HepG2 (cell line): ENCODE measurements at regions not wholly inside any gene's neighbourhood (a gene's known extent, or its start where the extent isn't known, plus 50 kb on each side); places are given as distances from the start of the nearest gene placed in this dataset.

Source experiments
- ATAC-seq: fragments of 200-7000 bp; cut with Tn5 transposase; 3 replicates; pipeline ENCODE4 v1.9.1; 2020; ENCODE audit warnings: mild to moderate bottlenecking, moderate library complexity
- BruUV-seq: library from RNA; stranded (reverse); fragments of 400-500 nt; replicated peaks from 2 replicates; lab custom pipeline; 2021; lab: Mats Ljungman, UMichigan
- CTCF ChIA-PET: fragments of 300-600 bp; formaldehyde crosslinking; extraction: SDS; loops from one replicate; lab custom pipeline; 2021; ENCODE audit warnings: low total read pairs, inconsistent platforms, low intra/inter-chr PET ratio; lab: Yijun Ruan, JAX
- POLR2A ChIA-PET: fragments of 350-600 bp; sonication (Branson Sonifier 250); formaldehyde crosslinking; loops from one replicate; lab custom pipeline; 2020; ENCODE audit warnings: antibody characterized with exemption, inconsistent platforms; lab: Yijun Ruan, JAX
- DNase-seq: peaks from one replicate; pipeline ENCODE4 v3.0.0-alpha.2; 2015; ENCODE audit warnings: low spot score
- FAIRE-seq: peaks from 3 replicates; lab custom pipeline; 2011; peaks lifted over from hg19 to GRCh38; lab: Jason Lieb, UNC
- H2AFZ ChIP-seq: one replicate; pipeline ENCODE4 v1.6.1; 2011; ENCODE audit warnings: low read length, inconsistent platforms
- H3K27ac ChIP-seq: fragments of 300-600 bp; 3 replicates; pipeline ENCODE4 v1.8.0; 2011; ENCODE audit warnings: mixed run types, mild to moderate bottlenecking, mixed read lengths, low read length, inconsistent platforms; ENCODE audit not compliant: insufficient read depth; ENCODE audit errors: extremely low read length
- H3K27me3 ChIP-seq, 2 experiments: fragments of 200-600 bp in 1 of 2; 2 replicates in 1 of 2; 3 replicates in 1 of 2; pipeline versions ENCODE4 v1.6.0 to v1.8.0; 2011; ENCODE audit warnings: low read length in 2 of 2, mild to moderate bottlenecking in 2 of 2, moderate library complexity in 2 of 2, inconsistent platforms in 1 of 2; ENCODE audit not compliant: insufficient read depth in 2 of 2, control insufficient read depth in 1 of 2
- H3K36me3 ChIP-seq, 2 experiments: fragments of 200-600 bp in 1 of 2; replicated peaks in 1 of 2; 2 replicates in 1 of 2; 3 replicates in 1 of 2; pipeline versions ENCODE4 v1.5.1 to v1.8.0; 2011; ENCODE audit warnings: low read length in 2 of 2, inconsistent platforms in 1 of 2; ENCODE audit not compliant: insufficient read depth in 2 of 2, control insufficient read depth in 1 of 2
- H3K4me1 ChIP-seq: 2 replicates; pipeline ENCODE4 v1.5.1; 2012; ENCODE audit warnings: low read length, inconsistent platforms; ENCODE audit not compliant: insufficient read depth
- H3K4me2 ChIP-seq: 2 replicates; pipeline ENCODE4 v1.6.0; 2011; ENCODE audit warnings: low read depth, low read length, inconsistent platforms
- H3K4me3 ChIP-seq, 3 experiments: fragments of 200-600 bp in 1 of 3; sonication (generic), shearing (Covaris generic) in 1 of 3; replicated peaks in 1 of 3; 2 replicates each; pipeline ENCODE4 v1.5.1; 2011 to 2016; ENCODE audit warnings: low read length in 3 of 3, inconsistent platforms in 2 of 3, low read depth in 2 of 3, mild to moderate bottlenecking in 2 of 3, control low read depth in 1 of 3, mixed read lengths in 1 of 3; ENCODE audit not compliant: insufficient read depth in 1 of 3
- H3K79me2 ChIP-seq: one replicate; pipeline ENCODE4 v1.6.1; 2011; ENCODE audit warnings: low read length, inconsistent platforms; ENCODE audit not compliant: insufficient read depth
- H3K9ac ChIP-seq: 2 replicates; pipeline ENCODE4 v1.6.0; 2011; ENCODE audit warnings: mild to moderate bottlenecking, low read depth, low read length, inconsistent platforms; ENCODE audit not compliant: insufficient read depth
- H3K9me3 ChIP-seq: 2 replicates; pipeline ENCODE4 v1.5.1; 2012; ENCODE audit warnings: mild to moderate bottlenecking, low read length
- H4K20me1 ChIP-seq: 2 replicates; pipeline ENCODE4 v1.6.0; 2011; ENCODE audit warnings: inconsistent platforms, mild to moderate bottlenecking, low read length, moderate library complexity; ENCODE audit not compliant: insufficient read depth
- ATF7-NPFF ChIP-seq: sonication (generic); formaldehyde crosslinking; IDR thresholded peaks from 2 replicates; pipeline ENCODE4 v1.8.1; 2023; ENCODE audit warnings: mild to moderate bottlenecking, low read depth, missing genetic modification reagents, moderate library complexity
- CREB1 ChIP-seq, 2 experiments: fragments of 450-650 bp in 1 of 2; IDR thresholded peaks; 2 replicates each; pipeline ENCODE4 v1.6.1; 2016 to 2017; ENCODE audit warnings: control low read depth in 1 of 2, mild to moderate bottlenecking in 1 of 2, missing compliant biosample characterization in 1 of 2, missing genetic modification characterization in 1 of 2
- FOXK2 ChIP-seq: fragments of 450-650 bp; IDR thresholded peaks from 2 replicates; pipeline ENCODE4 v1.6.1; 2016
- HCFC1 ChIP-seq: fragments of 150-350 bp; IDR thresholded peaks from 2 replicates; pipeline ENCODE4 v1.6.1; 2014; ENCODE audit warnings: low read depth, low read length
- JDP2 ChIP-seq: sonication (generic); formaldehyde crosslinking; IDR thresholded peaks from 2 replicates; pipeline ENCODE4 v1.8.1; 2022; ENCODE audit warnings: missing genetic modification reagents, borderline replicate concordance
- MYC ChIP-seq: sonication (generic); formaldehyde crosslinking; IDR thresholded peaks from 2 replicates; pipeline ENCODE4 v1.9.0; 2021; ENCODE audit warnings: missing genetic modification reagents, borderline replicate concordance
- NFYC ChIP-seq: IDR thresholded peaks from 2 replicates; pipeline ENCODE4 v1.6.1; 2016; ENCODE audit warnings: missing genetic modification reagents, missing compliant biosample characterization
- PAWR ChIP-seq: sonication (generic); formaldehyde crosslinking; IDR thresholded peaks from 2 replicates; pipeline ENCODE4 v1.4.0; 2020; ENCODE audit warnings: missing genetic modification reagents, mild to moderate bottlenecking, borderline replicate concordance
- PAX8 ChIP-seq: sonication (generic); formaldehyde crosslinking; IDR thresholded peaks from 2 replicates; pipeline ENCODE4 v1.8.0; 2022; ENCODE audit warnings: mild to moderate bottlenecking, missing genetic modification reagents, borderline replicate concordance
- SIX4 ChIP-seq: sonication (generic); formaldehyde crosslinking; IDR thresholded peaks from 2 replicates; pipeline ENCODE4 v1.4.0; 2020; ENCODE audit warnings: missing genetic modification reagents
- SP5 ChIP-seq: IDR thresholded peaks from 2 replicates; pipeline ENCODE4 v1.6.1; 2016; ENCODE audit warnings: low read depth, borderline replicate concordance
- THAP8 ChIP-seq: sonication (generic); formaldehyde crosslinking; IDR thresholded peaks from 2 replicates; pipeline ENCODE4 v1.5.1; 2020; ENCODE audit warnings: missing genetic modification reagents, mild to moderate bottlenecking, borderline replicate concordance
- TRIM22 ChIP-seq: fragments of 450-650 bp; IDR thresholded peaks from 2 replicates; pipeline ENCODE4 v1.6.1; 2017
- ZBTB38 ChIP-seq: sonication (generic); formaldehyde crosslinking; IDR thresholded peaks from 2 replicates; pipeline ENCODE4 v1.5.1; 2020; ENCODE audit warnings: mild to moderate bottlenecking, missing genetic modification reagents
- ZBTB7A ChIP-seq: sonication (generic); formaldehyde crosslinking; IDR thresholded peaks from 2 replicates; pipeline ENCODE4 v1.8.0; 2022; ENCODE audit warnings: mild to moderate bottlenecking, missing genetic modification reagents
- ZFP36L1 ChIP-seq: sonication (generic); formaldehyde crosslinking; IDR thresholded peaks from 2 replicates; pipeline ENCODE4 v1.8.0; 2022; ENCODE audit warnings: mild to moderate bottlenecking, missing genetic modification reagents, moderate library complexity
- ZFX ChIP-seq: sonication (generic); formaldehyde crosslinking; IDR thresholded peaks from 2 replicates; pipeline ENCODE4 v1.4.0; 2020; ENCODE audit warnings: mild to moderate bottlenecking, low read depth, missing genetic modification reagents, moderate library complexity
- ZNF251 ChIP-seq: sonication (generic); formaldehyde crosslinking; IDR thresholded peaks from 2 replicates; pipeline ENCODE4 v1.9.0; 2021; ENCODE audit warnings: mild to moderate bottlenecking, missing genetic modification reagents
- WGBS: methylation state at CpG from one replicate; pipeline ENCODE4 v1.1.6; 2017; ENCODE audit warnings: low lambda C conversion rate; 5-methylcytosine and 5-hydroxymethylcytosine counted together
- in situ Hi-C: cut with HindIII; loops from 2 replicates; pipeline ENCODE4 v1.10.0; 2017; ENCODE audit warnings: low pct_unique_long_range_greater_than_20kb; ENCODE audit not compliant: extremely low pct_ligation_motif_present
- intact Hi-C: fragments of 100-400 bp; cut with micrococcal nuclease; formaldehyde crosslinking; loops from one replicate; pipeline ENCODE4 v1.10.0; 2022; ENCODE audit not compliant: unreplicated experiment
- TF ChIP-seq, protein P1 (sequence below): sonication (generic); formaldehyde crosslinking; IDR thresholded peaks from 2 replicates; pipeline ENCODE4 v1.5.1; 2020; ENCODE audit warnings: mild to moderate bottlenecking, moderate library complexity, missing genetic modification reagents
- TF ChIP-seq, protein P2 (sequence below): sonication (generic); formaldehyde crosslinking; IDR thresholded peaks from 2 replicates; pipeline ENCODE4 v1.4.0; 2020; ENCODE audit warnings: missing genetic modification reagents, borderline replicate concordance

DNA sequence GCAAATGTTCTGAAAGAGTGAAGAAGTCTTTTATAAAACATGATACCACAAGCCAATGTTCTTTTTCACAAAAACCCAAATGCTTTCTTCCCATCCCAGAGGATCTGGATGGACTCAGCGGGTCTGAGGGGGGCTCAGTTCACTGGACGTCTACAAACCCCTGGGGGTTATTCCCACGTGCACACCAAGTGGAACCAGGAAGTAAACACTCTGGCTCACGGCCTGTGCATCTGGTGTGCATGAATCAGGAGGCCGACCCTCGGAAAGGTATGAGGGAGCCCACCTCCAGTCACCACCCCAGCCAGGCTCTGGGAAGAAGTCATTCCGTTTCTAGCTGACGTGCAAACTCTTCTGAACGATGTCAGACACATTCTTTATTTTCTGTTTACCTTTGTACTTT lies 252.2 kb downstream of the DLL1 start:
- WGBS, result 6% methylated on average over 6 of the region's 9 CpGs
- in situ Hi-C loops (no loop called here), intact Hi-C loops (no loop called here)
- Histone ChIP-seq H2AFZ (no peak overlapping the region), H3K27ac (no peak overlapping the region), H3K79me2 (no peaks in the 10 kb centered on the region), H3K4me3 (no peak overlapping the region), H4K20me1 (no peaks in the 10 kb centered on the region), H3K9me3 (peaks cover under 1% of the 10 kb centered on the region; the same call in 1 of the 2 replicates), H3K9ac (no peak overlapping the region), H3K36me3 (no peaks in the 10 kb centered on the region), H3K27me3 (peaks cover 3 to 59% of the 10 kb centered on the region in 2 experiments), H3K4me1 (peaks cover 18% of the 10 kb centered on the region), H3K4me2 (no peak overlapping the region)
- FAIRE-seq (no peak), DNase-seq (no peak), ATAC-seq (no peak)
- CTCF ChIA-PET, result no interaction called here
- no peak for TF ChIP-seq THAP8 (CRISPR knock-in tag)
- TF ChIP-seq HCFC1, result no peak
- TF ChIP-seq, protein P1, sequence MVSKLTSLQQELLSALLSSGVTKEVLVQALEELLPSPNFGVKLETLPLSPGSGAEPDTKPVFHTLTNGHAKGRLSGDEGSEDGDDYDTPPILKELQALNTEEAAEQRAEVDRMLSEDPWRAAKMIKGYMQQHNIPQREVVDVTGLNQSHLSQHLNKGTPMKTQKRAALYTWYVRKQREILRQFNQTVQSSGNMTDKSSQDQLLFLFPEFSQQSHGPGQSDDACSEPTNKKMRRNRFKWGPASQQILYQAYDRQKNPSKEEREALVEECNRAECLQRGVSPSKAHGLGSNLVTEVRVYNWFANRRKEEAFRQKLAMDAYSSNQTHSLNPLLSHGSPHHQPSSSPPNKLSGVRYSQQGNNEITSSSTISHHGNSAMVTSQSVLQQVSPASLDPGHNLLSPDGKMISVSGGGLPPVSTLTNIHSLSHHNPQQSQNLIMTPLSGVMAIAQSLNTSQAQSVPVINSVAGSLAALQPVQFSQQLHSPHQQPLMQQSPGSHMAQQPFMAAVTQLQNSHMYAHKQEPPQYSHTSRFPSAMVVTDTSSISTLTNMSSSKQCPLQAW, result no peak
- TF ChIP-seq ZBTB38, result no peak
- no peak for TF ChIP-seq ZFX (CRISPR knock-in tag)
- no peak for TF ChIP-seq PAX8 (CRISPR knock-in tag)
- TF ChIP-seq PAWR (CRISPR knock-in tag), result no peak
- no peak for TF ChIP-seq ZFP36L1 (CRISPR knock-in tag)
- no peak for TF ChIP-seq ZNF251 (CRISPR knock-in tag)
- TF ChIP-seq TRIM22, result no peak
- no peak for TF ChIP-seq CREB1 (IDR thresholded peaks at IDR 0.05)
- TF ChIP-seq CREB1 (CRISPR knock-in tag; IDR thresholded peaks at IDR 0.05), result no peak
- TF ChIP-seq, protein P2, sequence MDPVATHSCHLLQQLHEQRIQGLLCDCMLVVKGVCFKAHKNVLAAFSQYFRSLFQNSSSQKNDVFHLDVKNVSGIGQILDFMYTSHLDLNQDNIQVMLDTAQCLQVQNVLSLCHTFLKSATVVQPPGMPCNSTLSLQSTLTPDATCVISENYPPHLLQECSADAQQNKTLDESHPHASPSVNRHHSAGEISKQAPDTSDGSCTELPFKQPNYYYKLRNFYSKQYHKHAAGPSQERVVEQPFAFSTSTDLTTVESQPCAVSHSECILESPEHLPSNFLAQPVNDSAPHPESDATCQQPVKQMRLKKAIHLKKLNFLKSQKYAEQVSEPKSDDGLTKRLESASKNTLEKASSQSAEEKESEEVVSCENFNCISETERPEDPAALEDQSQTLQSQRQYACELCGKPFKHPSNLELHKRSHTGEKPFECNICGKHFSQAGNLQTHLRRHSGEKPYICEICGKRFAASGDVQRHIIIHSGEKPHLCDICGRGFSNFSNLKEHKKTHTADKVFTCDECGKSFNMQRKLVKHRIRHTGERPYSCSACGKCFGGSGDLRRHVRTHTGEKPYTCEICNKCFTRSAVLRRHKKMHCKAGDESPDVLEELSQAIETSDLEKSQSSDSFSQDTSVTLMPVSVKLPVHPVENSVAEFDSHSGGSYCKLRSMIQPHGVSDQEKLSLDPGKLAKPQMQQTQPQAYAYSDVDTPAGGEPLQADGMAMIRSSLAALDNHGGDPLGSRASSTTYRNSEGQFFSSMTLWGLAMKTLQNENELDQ, result no peak
- no peak for TF ChIP-seq SIX4 (CRISPR knock-in tag)
- TF ChIP-seq SP5 (CRISPR knock-in tag), result no peak
- no peak for TF ChIP-seq MYC (CRISPR knock-in tag)
- no peak for TF ChIP-seq NFYC (CRISPR knock-in tag)
- TF ChIP-seq FOXK2, result no peak
- no peak for TF ChIP-seq ZBTB7A (CRISPR knock-in tag)
- no peak for TF ChIP-seq ATF7-NPFF (CRISPR knock-in tag)
- TF ChIP-seq JDP2 (CRISPR knock-in tag), result no peak
- no TSS peak for BruUV-seq
- POLR2A ChIA-PET, result no interaction called here
